Astrocyte (in vitro differentiated cells and primary cell): ENCODE measurements at regions not wholly inside any gene's neighbourhood (a gene's known extent, or its start where the extent isn't known, plus 50 kb on each side); places are given as distances from the start of the nearest gene placed in this dataset.

Experiments used
- DNase-seq: peaks from one replicate; pipeline ENCODE4 v3.0.0-alpha.2; 2010; ENCODE audit warnings: low read depth
- FAIRE-seq: peaks from 2 replicates; lab custom pipeline; 2011; peaks lifted over from hg19 to GRCh38; lab: Jason Lieb, UNC
- H2AFZ ChIP-seq: 2 replicates; pipeline ENCODE4 v1.6.0; 2012; ENCODE audit warnings: low read depth, low read length, inconsistent platforms
- H3K27ac ChIP-seq: 2 replicates; pipeline ENCODE4 v1.5.1; 2011; ENCODE audit warnings: low read depth, low read length, inconsistent platforms
- H3K27me3 ChIP-seq: 2 replicates; pipeline ENCODE4 v1.6.0; 2011; ENCODE audit warnings: low read length, inconsistent platforms; ENCODE audit not compliant: insufficient read depth
- H3K36me3 ChIP-seq: 2 replicates; pipeline ENCODE4 v1.5.1; 2011; ENCODE audit warnings: low read length, inconsistent platforms; ENCODE audit not compliant: insufficient read depth
- H3K4me1 ChIP-seq: 2 replicates; pipeline ENCODE4 v1.5.1; 2011; ENCODE audit warnings: low read length, inconsistent platforms; ENCODE audit not compliant: insufficient read depth
- H3K4me2 ChIP-seq: 2 replicates; pipeline ENCODE4 v1.6.0; 2012; ENCODE audit warnings: low read length, inconsistent platforms
- H3K4me3 ChIP-seq: 2 replicates; pipeline ENCODE4 v1.5.1; 2011; ENCODE audit warnings: low read depth, mild to moderate bottlenecking, low read length, inconsistent platforms; ENCODE audit not compliant: insufficient read depth
- H3K79me2 ChIP-seq: 2 replicates; pipeline ENCODE4 v1.6.0; 2012; ENCODE audit warnings: mild to moderate bottlenecking, low read length, inconsistent platforms; ENCODE audit not compliant: insufficient read depth
- H3K9ac ChIP-seq: 2 replicates; pipeline ENCODE4 v1.6.0; 2012; ENCODE audit warnings: mild to moderate bottlenecking, low read length, inconsistent platforms
- H3K9me3 ChIP-seq: 2 replicates; pipeline ENCODE4 v1.5.1; 2012; ENCODE audit warnings: low read depth, mild to moderate bottlenecking, low read length, inconsistent platforms; ENCODE audit not compliant: insufficient read depth
- H4K20me1 ChIP-seq: 2 replicates; pipeline ENCODE4 v1.6.0; 2012; ENCODE audit warnings: low read length, inconsistent platforms; ENCODE audit not compliant: insufficient read depth
- H3K27ac Mint-ChIP-seq: one replicate; pipeline ENCODE4 v1.8.0; 2021; ENCODE audit warnings: mild to moderate bottlenecking, mixed read lengths; ENCODE audit not compliant: unreplicated experiment
- H3K27me3 Mint-ChIP-seq: one replicate; pipeline ENCODE4 v1.8.0; 2021; ENCODE audit warnings: low read depth, mixed read lengths; ENCODE audit not compliant: unreplicated experiment
- H3K36me3 Mint-ChIP-seq: one replicate; pipeline ENCODE4 v1.8.0; 2021; ENCODE audit warnings: low read depth, mixed read lengths; ENCODE audit not compliant: unreplicated experiment
- H3K4me1 Mint-ChIP-seq: one replicate; pipeline ENCODE4 v1.8.0; 2021; ENCODE audit warnings: low read depth, mixed read lengths; ENCODE audit not compliant: unreplicated experiment
- H3K4me3 Mint-ChIP-seq: one replicate; pipeline ENCODE4 v1.8.0; 2021; ENCODE audit warnings: mild to moderate bottlenecking, moderate library complexity, mixed read lengths; ENCODE audit not compliant: unreplicated experiment
- H3K9me3 Mint-ChIP-seq: one replicate; pipeline ENCODE4 v1.8.0; 2021; ENCODE audit warnings: mild to moderate bottlenecking, mixed read lengths; ENCODE audit not compliant: unreplicated experiment
- CTCF ChIP-seq: IDR thresholded peaks from 2 replicates; pipeline ENCODE4 v1.5.1; 2011; ENCODE audit warnings: low read depth, mild to moderate bottlenecking, inconsistent platforms, low read length, moderate library complexity; ENCODE audit not compliant: insufficient read depth
- EZH2 ChIP-seq: IDR thresholded peaks from 2 replicates; pipeline ENCODE4 v1.6.1; 2012; ENCODE audit warnings: mild to moderate bottlenecking, low read length, inconsistent platforms; ENCODE audit not compliant: insufficient read depth

GRCh38 chr10:53463539-53463938 is 691.0 kb upstream of the MBL2 start:
- no peaks in the 10 kb centered on the region for H3K4me1 ChIP-seq
- H2AFZ ChIP-seq: no peak overlapping the region
- Mint-ChIP-seq H3K27me3 (no peaks in the 10 kb centered on the region), H3K36me3 (no peaks in the 10 kb centered on the region), H3K4me1 (no peaks in the 10 kb centered on the region), H3K27ac (no peak overlapping the region), H3K9me3 (no peaks in the 10 kb centered on the region), H3K4me3 (no peak overlapping the region)
- no peak overlapping the region for H3K27ac ChIP-seq
- H3K9me3 ChIP-seq: no peaks in the 10 kb centered on the region
- TF ChIP-seq CTCF (no peak), EZH2 (no peak)
- DNase-seq: no peak
- FAIRE-seq: no peak
- H3K4me3 ChIP-seq: no peak overlapping the region
- no peak overlapping the region for H3K4me2 ChIP-seq
- no peaks in the 10 kb centered on the region for H4K20me1 ChIP-seq
- H3K36me3 ChIP-seq: no peaks in the 10 kb centered on the region
- no peak overlapping the region for H3K9ac ChIP-seq
- H3K27me3 ChIP-seq: no peaks in the 10 kb centered on the region
- no peaks in the 10 kb centered on the region for H3K79me2 ChIP-seq

GRCh38 chr10:53458007-53458406 is 685.4 kb upstream of the MBL2 start:
- no peak overlapping the region for H3K4me3 Mint-ChIP-seq
- no peak overlapping the region for H3K27ac Mint-ChIP-seq
- no peaks in the 10 kb centered on the region for H3K9me3 Mint-ChIP-seq

More at GRCh38 chr10:53458007-53458406, 685.4 kb upstream of the MBL2 start:
- Histone ChIP-seq H4K20me1 (no peaks in the 10 kb centered on the region), H3K9ac (no peak overlapping the region), H2AFZ (no peak overlapping the region), H3K36me3 (no peaks in the 10 kb centered on the region), H3K27me3 (no peaks in the 10 kb centered on the region), H3K9me3 (no peaks in the 10 kb centered on the region), H3K4me1 (no peaks in the 10 kb centered on the region), H3K4me3 (no peak overlapping the region), H3K27ac (no peak overlapping the region), H3K79me2 (no peaks in the 10 kb centered on the region), H3K4me2 (no peak overlapping the region)
- TF ChIP-seq EZH2 (no peak), CTCF (no peak)
- no peaks in the 10 kb centered on the region for H3K4me1 Mint-ChIP-seq
- H3K27me3 Mint-ChIP-seq: no peaks in the 10 kb centered on the region
- no peaks in the 10 kb centered on the region for H3K36me3 Mint-ChIP-seq
- FAIRE-seq (no peak), DNase-seq (no peak)
